ENCODE measurements at regions not wholly inside any gene's neighbourhood (a gene's known extent, or its start where the extent isn't known, plus 50 kb on each side); places are given as distances from the start of the nearest gene placed in this dataset.

DNA sequence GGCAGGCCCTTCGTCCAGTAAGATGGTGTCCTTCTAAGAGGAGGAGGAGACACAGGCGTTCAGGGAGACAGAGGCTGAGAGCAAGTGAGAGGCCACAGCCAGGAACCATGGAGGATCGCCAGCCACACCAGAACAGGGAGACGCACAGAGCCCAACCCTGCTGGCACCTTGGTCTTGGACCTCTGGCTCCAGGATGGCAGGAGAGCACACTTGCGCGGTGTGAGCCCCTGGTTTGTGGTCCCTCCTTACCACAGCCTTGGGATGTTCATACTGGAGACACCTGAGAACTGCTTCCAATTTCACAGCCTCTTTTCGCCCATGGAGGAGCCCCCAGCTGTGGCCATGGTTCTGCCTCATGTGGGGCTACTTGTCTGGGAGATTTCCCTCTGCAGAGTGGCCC lies 222.4 kb downstream of the DLL1 start:
- Histone ChIP-seq H3K36me3 (ENCODE audit: insufficient read depth, low read length) (no peaks in the 10 kb centered on the region), H3K4me1 (ENCODE audit: insufficient read depth, low read length) (no peaks in the 10 kb centered on the region), H2AFZ (ENCODE audit: low read length) (no peak overlapping the region), H3K27me3 (ENCODE audit: insufficient read depth, low read length) (no peaks in the 10 kb centered on the region), H3K79me2 (ENCODE audit: insufficient read depth, low read length) (no peaks in the 10 kb centered on the region), H3K4me2 (ENCODE audit: insufficient read depth, low read length) (no peak overlapping the region), H3K4me3 (ENCODE audit: insufficient read depth, low read length) (no peak overlapping the region), H3K27ac (ENCODE audit: low read depth, low read length) (no peak overlapping the region), H4K20me1 (ENCODE audit: insufficient read depth, low read length) (no peaks in the 10 kb centered on the region), H3K9me3 (ENCODE audit: low read depth, low read length) (no peaks in the 10 kb centered on the region)
- DNase-seq (ENCODE audit: insufficient read length, low spot score, missing footprints): peak; percentile 50
- no peak for TF ChIP-seq CTCF (IDR thresholded peaks at IDR 0.05; ENCODE audit: extremely low read depth, low read depth, low read length)

DNA sequence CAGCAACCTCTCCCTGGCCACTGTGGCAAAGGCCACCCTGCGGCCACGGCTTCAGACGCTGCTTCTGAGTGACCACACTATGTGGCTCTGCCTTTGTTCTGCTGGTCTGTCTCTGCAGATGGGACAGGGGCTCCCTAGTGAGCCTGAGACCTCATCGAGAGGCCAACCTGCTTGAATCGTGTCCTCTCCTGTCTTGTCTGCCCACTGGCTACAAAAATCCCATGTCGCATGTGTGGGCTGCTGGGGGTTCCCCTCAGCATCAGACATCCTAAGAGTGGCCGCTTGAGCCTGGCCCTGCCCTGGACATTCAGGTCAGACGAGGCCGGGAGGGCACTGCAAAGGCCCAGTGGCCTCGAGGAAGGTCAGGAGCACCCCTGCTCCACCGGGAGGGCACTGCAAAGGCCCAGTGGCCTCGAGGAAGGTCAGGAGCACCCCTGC lies 222.9 kb downstream of the DLL1 start:
- Histone ChIP-seq H3K4me3 (ENCODE audit: insufficient read depth, low read length) (no peak overlapping the region), H3K9me3 (ENCODE audit: low read depth, low read length) (no peaks in the 10 kb centered on the region), H3K4me1 (ENCODE audit: insufficient read depth, low read length) (no peaks in the 10 kb centered on the region), H3K79me2 (ENCODE audit: insufficient read depth, low read length) (no peaks in the 10 kb centered on the region), H3K36me3 (ENCODE audit: insufficient read depth, low read length) (no peaks in the 10 kb centered on the region), H2AFZ (ENCODE audit: low read length) (no peak overlapping the region), H3K27ac (ENCODE audit: low read depth, low read length) (no peak overlapping the region), H4K20me1 (ENCODE audit: insufficient read depth, low read length) (no peaks in the 10 kb centered on the region), H3K4me2 (ENCODE audit: insufficient read depth, low read length) (no peak overlapping the region), H3K27me3 (ENCODE audit: insufficient read depth, low read length) (no peaks in the 10 kb centered on the region)
- peak; percentile 64 for DNase-seq (ENCODE audit: insufficient read length, low spot score, missing footprints)
- no peak for TF ChIP-seq CTCF (IDR thresholded peaks at IDR 0.05; ENCODE audit: extremely low read depth, low read depth, low read length)

DNA sequence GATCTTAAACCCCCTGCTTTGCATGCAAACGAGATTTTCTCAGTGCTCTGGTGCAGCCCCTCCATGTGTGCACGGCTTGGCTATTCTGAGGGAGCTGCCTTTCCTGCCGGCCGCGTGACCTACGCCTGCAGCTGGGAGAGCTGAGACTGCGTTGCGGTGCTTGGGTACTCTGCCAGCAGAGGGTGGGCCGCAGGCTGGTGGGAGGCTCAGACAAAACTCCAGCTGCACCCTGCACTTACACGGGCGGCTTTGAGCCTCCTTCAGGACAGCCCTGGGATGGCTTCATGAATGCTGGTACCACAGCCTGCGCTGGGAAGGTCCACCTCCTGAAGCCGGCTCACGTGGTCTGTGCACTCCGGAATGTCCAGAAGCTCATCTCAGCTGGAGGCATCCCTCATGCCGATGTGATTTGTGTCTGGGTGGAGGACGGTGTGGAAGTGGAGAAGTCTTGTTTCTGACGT lies 223.7 kb downstream of the DLL1 start:
- Histone ChIP-seq H2AFZ (ENCODE audit: low read length) (no peak overlapping the region), H3K4me2 (ENCODE audit: insufficient read depth, low read length) (no peak overlapping the region), H3K27ac (ENCODE audit: low read depth, low read length) (no peak overlapping the region), H3K4me1 (ENCODE audit: insufficient read depth, low read length) (no peaks in the 10 kb centered on the region), H4K20me1 (ENCODE audit: insufficient read depth, low read length) (no peaks in the 10 kb centered on the region), H3K79me2 (ENCODE audit: insufficient read depth, low read length) (no peaks in the 10 kb centered on the region), H3K9me3 (ENCODE audit: low read depth, low read length) (no peaks in the 10 kb centered on the region), H3K36me3 (ENCODE audit: insufficient read depth, low read length) (no peaks in the 10 kb centered on the region), H3K27me3 (ENCODE audit: insufficient read depth, low read length) (no peaks in the 10 kb centered on the region), H3K4me3 (ENCODE audit: insufficient read depth, low read length) (no peak overlapping the region)
- DNase-seq (ENCODE audit: insufficient read length, low spot score, missing footprints): no peak
- TF ChIP-seq CTCF (IDR thresholded peaks at IDR 0.05; ENCODE audit: extremely low read depth, low read depth, low read length): no peak

DNA sequence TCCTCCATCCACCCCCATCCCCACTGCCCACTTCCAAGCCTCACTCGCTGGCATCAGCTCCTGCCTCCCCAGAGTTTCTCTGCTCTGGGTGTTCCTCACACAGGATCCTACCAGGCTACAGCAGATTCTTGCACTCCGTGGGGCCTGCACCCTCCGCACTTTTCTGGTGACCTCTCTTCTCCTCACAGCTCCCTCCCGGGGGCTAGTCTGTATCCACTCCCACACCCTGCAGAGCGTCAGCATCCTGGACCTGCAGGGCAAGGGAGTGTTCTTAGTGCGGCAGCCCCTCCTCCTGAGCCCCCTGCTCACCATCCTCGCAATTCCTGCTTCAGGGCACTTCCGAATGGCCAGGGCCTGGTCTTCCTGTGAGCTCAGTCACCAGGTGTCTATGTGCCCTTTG lies 224.2 kb downstream of the DLL1 start:
- H3K4me3 ChIP-seq (ENCODE audit: insufficient read depth, low read length): no peak overlapping the region
- TF ChIP-seq CTCF (IDR thresholded peaks at IDR 0.05; ENCODE audit: extremely low read depth, low read depth, low read length): no peak
- H3K79me2 ChIP-seq (ENCODE audit: insufficient read depth, low read length): no peaks in the 10 kb centered on the region
- no peak overlapping the region for H3K27ac ChIP-seq (ENCODE audit: low read depth, low read length)
- H3K27me3 ChIP-seq (ENCODE audit: insufficient read depth, low read length): no peaks in the 10 kb centered on the region
- H3K4me2 ChIP-seq (ENCODE audit: insufficient read depth, low read length): no peak overlapping the region
- DNase-seq (ENCODE audit: insufficient read length, low spot score, missing footprints): no peak
- H4K20me1 ChIP-seq (ENCODE audit: insufficient read depth, low read length): no peaks in the 10 kb centered on the region
- no peaks in the 10 kb centered on the region for H3K9me3 ChIP-seq (ENCODE audit: low read depth, low read length)
- no peak overlapping the region for H2AFZ ChIP-seq (ENCODE audit: low read length)
- H3K36me3 ChIP-seq (ENCODE audit: insufficient read depth, low read length): no peaks in the 10 kb centered on the region
- no peaks in the 10 kb centered on the region for H3K4me1 ChIP-seq (ENCODE audit: insufficient read depth, low read length)

All from osteoblast (primary cell).